ENCODE measurements at regions not wholly inside any gene's neighbourhood (a gene's known extent, or its start where the extent isn't known, plus 50 kb on each side); places are given as distances from the start of the nearest gene placed in this dataset.

DNA sequence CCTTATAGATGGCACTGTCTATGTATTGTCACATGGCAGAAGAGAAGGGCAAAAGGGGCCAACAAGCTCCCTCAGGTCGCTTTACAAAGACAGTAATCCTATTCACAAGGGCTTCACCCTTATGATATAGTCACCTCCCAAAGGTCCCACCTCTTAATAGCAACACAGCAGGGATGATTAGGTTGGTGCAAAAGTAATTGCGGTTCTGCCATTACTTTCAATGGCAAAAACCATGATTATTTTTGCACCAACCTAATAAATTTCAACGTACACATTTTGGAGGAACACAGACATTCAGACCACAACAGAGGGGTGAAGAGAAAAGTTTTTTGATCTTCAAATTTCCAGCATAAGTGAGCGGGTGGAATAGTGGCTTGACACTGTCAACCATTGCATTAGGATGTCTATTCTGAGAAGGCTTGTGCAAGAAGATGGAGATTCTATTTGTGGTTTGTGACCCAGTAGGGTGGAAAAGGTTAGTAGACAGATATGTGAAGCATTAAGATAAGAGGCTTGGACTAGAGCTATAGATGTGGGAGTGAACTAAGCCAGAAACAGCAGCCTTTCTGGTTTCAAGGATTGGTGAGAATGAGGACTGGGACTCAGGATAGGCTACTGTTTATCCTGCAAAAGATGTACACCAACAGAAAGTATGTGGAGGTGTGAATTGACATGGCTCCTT is 75.5 kb upstream of the CPSF6 start:
- ChIA-PET POLR2A (no interaction called here), CTCF (interaction anchor here (4.4 kb wide), 1 partner anchor 7 kb away, joined by 35 read pairs; no protein-coding TSS in a partner anchor)
- Histone ChIP-seq H3K4me3 (ENCODE audit: low read depth, low read length) (no peak overlapping the region), H3K27me3 (ENCODE audit: control insufficient read depth, insufficient read depth, low read length) (peaks cover 2% of the 10 kb centered on the region), H3K36me3 (ENCODE audit: control insufficient read depth, insufficient read depth, low read length) (no peaks in the 10 kb centered on the region)
- TF ChIP-seq, protein P1, sequence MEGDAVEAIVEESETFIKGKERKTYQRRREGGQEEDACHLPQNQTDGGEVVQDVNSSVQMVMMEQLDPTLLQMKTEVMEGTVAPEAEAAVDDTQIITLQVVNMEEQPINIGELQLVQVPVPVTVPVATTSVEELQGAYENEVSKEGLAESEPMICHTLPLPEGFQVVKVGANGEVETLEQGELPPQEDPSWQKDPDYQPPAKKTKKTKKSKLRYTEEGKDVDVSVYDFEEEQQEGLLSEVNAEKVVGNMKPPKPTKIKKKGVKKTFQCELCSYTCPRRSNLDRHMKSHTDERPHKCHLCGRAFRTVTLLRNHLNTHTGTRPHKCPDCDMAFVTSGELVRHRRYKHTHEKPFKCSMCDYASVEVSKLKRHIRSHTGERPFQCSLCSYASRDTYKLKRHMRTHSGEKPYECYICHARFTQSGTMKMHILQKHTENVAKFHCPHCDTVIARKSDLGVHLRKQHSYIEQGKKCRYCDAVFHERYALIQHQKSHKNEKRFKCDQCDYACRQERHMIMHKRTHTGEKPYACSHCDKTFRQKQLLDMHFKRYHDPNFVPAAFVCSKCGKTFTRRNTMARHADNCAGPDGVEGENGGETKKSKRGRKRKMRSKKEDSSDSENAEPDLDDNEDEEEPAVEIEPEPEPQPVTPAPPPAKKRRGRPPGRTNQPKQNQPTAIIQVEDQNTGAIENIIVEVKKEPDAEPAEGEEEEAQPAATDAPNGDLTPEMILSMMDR (IDR thresholded peaks at IDR 0.05; ENCODE audit: insufficient read depth, low read depth, low read length), result no peak
- no peak for DNase-seq (ENCODE audit: low read depth)

DNA sequence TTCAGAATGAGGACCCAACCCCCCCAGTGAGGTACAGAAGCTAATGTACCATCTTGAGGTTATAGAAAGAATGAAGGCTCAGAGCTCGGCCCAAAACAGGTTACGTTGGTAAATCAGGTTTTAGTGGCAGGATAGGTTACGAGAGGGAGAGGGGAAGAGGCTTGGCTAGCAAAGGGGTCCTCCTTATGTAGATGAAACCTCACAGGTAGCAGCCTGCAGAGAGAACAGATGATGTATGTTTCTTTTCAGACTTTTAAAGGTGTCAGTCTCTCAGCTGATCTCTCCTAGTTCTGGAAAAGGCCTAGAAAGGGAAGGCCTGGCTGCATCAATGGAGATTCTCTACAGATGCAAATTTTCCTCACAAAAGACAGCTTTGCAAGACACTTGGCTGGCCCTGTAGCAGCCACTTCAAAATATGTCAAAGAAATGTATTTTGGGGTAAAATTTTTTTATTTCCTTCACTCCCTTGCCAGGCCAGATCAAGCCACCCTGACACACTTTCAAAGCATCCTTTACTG is 71.7 kb upstream of the CPSF6 start:
- Histone ChIP-seq H3K36me3 (ENCODE audit: control insufficient read depth, insufficient read depth, low read length) (no peaks in the 10 kb centered on the region), H3K4me3 (ENCODE audit: low read depth, low read length) (no peak overlapping the region), H3K27me3 (ENCODE audit: control insufficient read depth, insufficient read depth, low read length) (peaks cover 2% of the 10 kb centered on the region; the same call in 1 of the 2 replicates)
- TF ChIP-seq, protein P1 (IDR thresholded peaks at IDR 0.05; ENCODE audit: insufficient read depth, low read depth, low read length), result no peak
- DNase-seq (ENCODE audit: low read depth), result no peak
- CTCF ChIA-PET, result interaction anchor here (0.7 to 4.4 kb wide), 2 partner anchors 11 to 85 kb away, joined by 3 to 35 read pairs; no protein-coding TSS in a partner anchor
- POLR2A ChIA-PET, result no interaction called here

DNA sequence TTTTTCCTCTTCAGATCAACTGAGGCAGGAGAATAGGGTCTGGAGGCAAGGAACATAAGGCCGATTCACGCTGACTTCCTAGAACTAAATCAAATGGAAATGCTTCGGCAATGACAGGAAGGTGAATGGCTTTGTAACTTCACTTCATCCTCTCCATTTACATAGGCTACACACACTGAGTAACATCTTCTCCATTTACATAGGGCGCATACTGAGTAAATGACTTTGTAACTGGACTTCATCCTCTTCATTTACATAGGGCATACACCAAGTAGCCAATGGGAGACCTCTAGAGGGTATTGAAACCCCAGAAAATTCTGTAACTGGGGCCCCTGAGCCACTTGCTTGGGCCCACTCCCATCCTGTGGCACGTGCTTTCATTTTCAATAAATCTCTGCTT is 71.0 kb upstream of the CPSF6 start:
- CTCF ChIA-PET, result interaction anchor here (4.4 to 5.9 kb wide), 2 partner anchors 12 kb away, joined by 35 to 50 read pairs; no protein-coding TSS in a partner anchor
- TF ChIP-seq, protein P1 (IDR thresholded peaks at IDR 0.05; ENCODE audit: insufficient read depth, low read depth, low read length), result no peak

DNA sequence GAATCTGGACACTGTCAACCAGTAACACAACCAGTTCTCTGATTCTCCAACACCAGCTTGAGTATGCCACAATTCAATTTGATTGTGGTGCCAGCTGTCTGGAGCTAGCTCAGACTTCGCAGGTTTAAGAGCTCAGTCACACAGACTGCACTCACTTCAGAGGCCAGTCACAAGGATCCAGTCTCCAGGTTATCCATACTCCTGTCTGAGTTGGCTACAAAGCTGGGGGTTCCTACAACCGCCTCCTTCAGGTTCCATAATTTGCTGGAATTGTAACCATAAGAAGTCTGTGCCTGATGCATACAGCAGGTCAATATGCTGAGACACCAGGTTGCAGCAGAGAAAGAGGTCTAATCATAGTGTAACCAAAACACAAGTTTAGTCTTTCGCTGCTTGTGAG is 70.5 kb upstream of the CPSF6 start:
- CTCF ChIA-PET, result interaction anchor here (5.9 kb wide), 1 partner anchor 12 kb away, joined by 50 read pairs; no protein-coding TSS in a partner anchor
- POLR2A ChIA-PET, result no interaction called here
- Histone ChIP-seq H3K36me3 (ENCODE audit: control insufficient read depth, insufficient read depth, low read length) (no peaks in the 10 kb centered on the region), H3K4me3 (ENCODE audit: low read depth, low read length) (no peak overlapping the region), H3K27me3 (ENCODE audit: control insufficient read depth, insufficient read depth, low read length) (peaks cover 2% of the 10 kb centered on the region; the same call in 1 of the 2 replicates)
- DNase-seq (ENCODE audit: low read depth), result no peak
- TF ChIP-seq, protein P1 (IDR thresholded peaks at IDR 0.05; ENCODE audit: insufficient read depth, low read depth, low read length), result no peak

More for the DNA sequence above, 71.0 kb upstream of the CPSF6 start:
- no peak for DNase-seq (ENCODE audit: low read depth)
- Histone ChIP-seq H3K36me3 (ENCODE audit: control insufficient read depth, insufficient read depth, low read length) (no peaks in the 10 kb centered on the region), H3K27me3 (ENCODE audit: control insufficient read depth, insufficient read depth, low read length) (peaks cover 2% of the 10 kb centered on the region; the same call in 1 of the 2 replicates), H3K4me3 (ENCODE audit: low read depth, low read length) (no peak overlapping the region)
- POLR2A ChIA-PET, result no interaction called here

DNA sequence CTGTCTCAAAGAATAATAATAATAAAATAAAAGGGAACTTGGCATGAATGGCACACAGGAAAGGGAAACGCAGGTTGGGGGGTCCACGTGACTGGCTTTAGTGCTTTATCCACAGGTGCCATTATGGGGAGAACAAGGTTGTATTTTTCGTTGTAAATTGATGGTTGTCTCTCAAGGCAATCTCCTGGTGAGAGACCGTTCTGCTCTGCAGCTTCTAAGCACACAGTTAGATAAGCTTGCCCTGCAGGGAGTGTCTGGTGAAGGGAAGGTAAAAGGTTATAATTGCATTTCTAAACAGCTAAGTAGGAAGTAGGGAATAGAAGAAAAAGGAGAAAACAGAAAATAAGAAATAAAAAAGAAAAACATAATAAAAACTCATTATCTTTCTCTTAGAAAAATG is 69.1 kb upstream of the CPSF6 start:
- CTCF ChIA-PET, result interaction anchor here (5.9 kb wide), 1 partner anchor 14 kb away, joined by 50 read pairs; no protein-coding TSS in a partner anchor
- POLR2A ChIA-PET, result no interaction called here
- H3K36me3 ChIP-seq (ENCODE audit: control insufficient read depth, insufficient read depth, low read length), result no peaks in the 10 kb centered on the region
- peaks cover 2% of the 10 kb centered on the region; the same call in 1 of the 2 replicates for H3K27me3 ChIP-seq (ENCODE audit: control insufficient read depth, insufficient read depth, low read length)
- DNase-seq (ENCODE audit: low read depth), result no peak
- TF ChIP-seq, protein P1 (IDR thresholded peaks at IDR 0.05; ENCODE audit: insufficient read depth, low read depth, low read length), result no peak
- H3K4me3 ChIP-seq (ENCODE audit: low read depth, low read length), result no peak overlapping the region
